ENCODE measurements at regions not wholly inside any gene's neighbourhood (a gene's known extent, or its start where the extent isn't known, plus 50 kb on each side); places are given as distances from the start of the nearest gene placed in this dataset.

DNA sequence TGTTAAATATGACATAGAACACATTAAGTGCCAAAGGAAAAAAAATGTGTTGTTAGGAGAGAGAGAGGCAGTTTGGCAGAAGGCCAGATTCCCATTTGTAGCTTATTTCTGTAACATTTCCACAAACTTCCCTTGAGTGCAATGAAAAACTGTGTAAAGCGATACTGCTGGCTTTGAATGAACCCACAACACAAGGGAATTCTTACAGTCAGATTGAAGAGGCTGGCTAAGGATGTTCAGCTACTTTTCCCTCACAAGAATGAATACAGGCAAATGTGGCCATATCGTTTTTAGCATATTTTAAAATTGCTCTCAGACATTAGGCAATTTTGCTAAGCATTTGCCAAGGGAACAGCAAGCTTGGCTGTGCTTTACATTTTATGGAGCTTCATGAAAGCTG, 614.1 kb upstream of the FZD8 start:
- intact Hi-C loops (cut with micrococcal nuclease): no loop called here
- Histone ChIP-seq H3K4me3 (ENCODE audit: control extremely low read depth in 1 of 5, extremely low read depth in 1 of 5, insufficient read depth in 1 of 5, low read depth in 2 of 5, low read length in 4 of 5) (no peak overlapping the region), H3K9ac (ENCODE audit: low read length) (no peak overlapping the region), H3K4me2 (replicated peaks; ENCODE audit: low read depth, low read length, poor library complexity, severe bottlenecking) (no peak overlapping the region), H3K9me3 (ENCODE audit: control extremely low read depth in 1 of 3, control insufficient read depth in 2 of 3, insufficient read depth in 1 of 3, low read length in 2 of 3) (no peaks in the 10 kb centered on the region), H3K27ac (ENCODE audit: low read length in 2 of 2) (no peak overlapping the region), H3K27me3 (replicated peaks in 1 of 4; ENCODE audit: control extremely low read depth in 1 of 4, control insufficient read depth in 3 of 4, insufficient read depth in 4 of 4, low read length in 3 of 4) (no peaks in the 10 kb centered on the region), H3K79me2 (ENCODE audit: control insufficient read depth, insufficient read depth, low read length) (no peaks in the 10 kb centered on the region), H3K4me1 (ENCODE audit: control insufficient read depth in 2 of 2, insufficient read depth in 2 of 2, low read length in 2 of 2) (no peaks in the 10 kb centered on the region), H4K20me1 (ENCODE audit: control insufficient read depth, insufficient read depth, low read length, poor library complexity, severe bottlenecking) (no peaks in the 10 kb centered on the region), H2AFZ (ENCODE audit: insufficient read depth, low read depth, low read length, poor library complexity, severe bottlenecking) (no peak overlapping the region), H3K36me3 (replicated peaks in 1 of 2; ENCODE audit: control extremely low read depth in 1 of 2, control insufficient read depth in 1 of 2, extremely low read depth in 1 of 2, insufficient read depth in 2 of 2, low read length in 1 of 2) (no peaks in the 10 kb centered on the region)
- no peak for TF ChIP-seq EZH2 (IDR thresholded peaks at IDR 0.05; ENCODE audit: borderline replicate concordance, insufficient read depth, low read depth, low read length, poor library complexity, severe bottlenecking)
- TF ChIP-seq, protein P1, sequence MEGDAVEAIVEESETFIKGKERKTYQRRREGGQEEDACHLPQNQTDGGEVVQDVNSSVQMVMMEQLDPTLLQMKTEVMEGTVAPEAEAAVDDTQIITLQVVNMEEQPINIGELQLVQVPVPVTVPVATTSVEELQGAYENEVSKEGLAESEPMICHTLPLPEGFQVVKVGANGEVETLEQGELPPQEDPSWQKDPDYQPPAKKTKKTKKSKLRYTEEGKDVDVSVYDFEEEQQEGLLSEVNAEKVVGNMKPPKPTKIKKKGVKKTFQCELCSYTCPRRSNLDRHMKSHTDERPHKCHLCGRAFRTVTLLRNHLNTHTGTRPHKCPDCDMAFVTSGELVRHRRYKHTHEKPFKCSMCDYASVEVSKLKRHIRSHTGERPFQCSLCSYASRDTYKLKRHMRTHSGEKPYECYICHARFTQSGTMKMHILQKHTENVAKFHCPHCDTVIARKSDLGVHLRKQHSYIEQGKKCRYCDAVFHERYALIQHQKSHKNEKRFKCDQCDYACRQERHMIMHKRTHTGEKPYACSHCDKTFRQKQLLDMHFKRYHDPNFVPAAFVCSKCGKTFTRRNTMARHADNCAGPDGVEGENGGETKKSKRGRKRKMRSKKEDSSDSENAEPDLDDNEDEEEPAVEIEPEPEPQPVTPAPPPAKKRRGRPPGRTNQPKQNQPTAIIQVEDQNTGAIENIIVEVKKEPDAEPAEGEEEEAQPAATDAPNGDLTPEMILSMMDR (IDR thresholded peaks at IDR 0.05): no peak
- ChIA-PET CTCF (no interaction called here), POLR2A (no interaction called here)
- Mint-ChIP-seq H3K27me3 (no peaks in the 10 kb centered on the region), H3K4me1 (no peaks in the 10 kb centered on the region), H3K4me3 (no peak overlapping the region), H3K9me3 (ENCODE audit: insufficient read depth) (peaks cover 11% of the 10 kb centered on the region), H3K27ac (no peak overlapping the region)
- ATAC-seq (ENCODE audit: low read depth): no peak
- no peak for DNase-seq
- 100% methylated on average over 1 of the region's 2 CpGs for WGBS (ENCODE audit: insufficient coverage)

DNA sequence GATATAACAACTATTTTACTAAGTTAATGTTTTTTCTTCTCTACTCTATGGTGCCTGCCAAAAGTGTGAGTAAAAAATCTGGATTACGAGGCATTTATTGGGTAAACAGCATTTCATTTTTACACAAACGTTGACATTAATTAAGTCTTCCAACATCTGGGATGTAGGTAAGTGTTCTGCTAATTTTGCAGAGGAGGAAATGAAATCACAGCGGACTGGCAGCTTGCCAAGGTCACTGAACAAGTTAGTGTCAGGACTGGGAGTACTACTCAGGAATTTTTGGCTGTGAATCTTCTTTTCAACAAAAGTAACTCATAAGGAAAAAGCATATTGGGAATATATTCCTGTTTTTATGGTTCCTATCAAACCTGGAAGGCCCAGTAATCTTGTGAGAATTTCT, 612.1 kb upstream of the FZD8 start:
- no peak for DNase-seq
- intact Hi-C loops (cut with micrococcal nuclease): no loop called here
- H3K9ac ChIP-seq (ENCODE audit: low read length): no peak overlapping the region
- H3K4me3 Mint-ChIP-seq: no peak overlapping the region
- no peaks in the 10 kb centered on the region for H3K27me3 ChIP-seq (replicated peaks in 1 of 4; ENCODE audit: control extremely low read depth in 1 of 4, control insufficient read depth in 3 of 4, insufficient read depth in 4 of 4, low read length in 3 of 4)
- no peaks in the 10 kb centered on the region for H3K36me3 ChIP-seq (replicated peaks in 1 of 2; ENCODE audit: control extremely low read depth in 1 of 2, control insufficient read depth in 1 of 2, extremely low read depth in 1 of 2, insufficient read depth in 2 of 2, low read length in 1 of 2)
- H3K27me3 Mint-ChIP-seq: no peaks in the 10 kb centered on the region
- H3K79me2 ChIP-seq (ENCODE audit: control insufficient read depth, insufficient read depth, low read length): no peaks in the 10 kb centered on the region
- H3K4me2 ChIP-seq (replicated peaks; ENCODE audit: low read depth, low read length, poor library complexity, severe bottlenecking): no peak overlapping the region
- no peak overlapping the region for H3K4me3 ChIP-seq (ENCODE audit: control extremely low read depth in 1 of 5, extremely low read depth in 1 of 5, insufficient read depth in 1 of 5, low read depth in 2 of 5, low read length in 4 of 5)
- peaks cover 7% of the 10 kb centered on the region for H3K9me3 Mint-ChIP-seq (ENCODE audit: insufficient read depth)
- H2AFZ ChIP-seq (ENCODE audit: insufficient read depth, low read depth, low read length, poor library complexity, severe bottlenecking): no peak overlapping the region
- H4K20me1 ChIP-seq (ENCODE audit: control insufficient read depth, insufficient read depth, low read length, poor library complexity, severe bottlenecking): no peaks in the 10 kb centered on the region
- H3K27ac ChIP-seq (ENCODE audit: low read length in 2 of 2): no peak overlapping the region
- TF ChIP-seq, protein P1 (IDR thresholded peaks at IDR 0.05): no peak
- no peak for TF ChIP-seq EZH2 (IDR thresholded peaks at IDR 0.05; ENCODE audit: borderline replicate concordance, insufficient read depth, low read depth, low read length, poor library complexity, severe bottlenecking)
- H3K4me1 Mint-ChIP-seq: no peaks in the 10 kb centered on the region
- 80% methylated on average over 1 of the region's 3 CpGs for WGBS (ENCODE audit: insufficient coverage)
- ChIA-PET POLR2A (no interaction called here), CTCF (no interaction called here)
- H3K4me1 ChIP-seq (ENCODE audit: control insufficient read depth in 2 of 2, insufficient read depth in 2 of 2, low read length in 2 of 2): no peaks in the 10 kb centered on the region
- ATAC-seq (ENCODE audit: low read depth): no peak
- H3K9me3 ChIP-seq (ENCODE audit: control extremely low read depth in 1 of 3, control insufficient read depth in 2 of 3, insufficient read depth in 1 of 3, low read length in 2 of 3): no peaks in the 10 kb centered on the region
- H3K27ac Mint-ChIP-seq: no peak overlapping the region

Measured in B cell (primary cell).